ENCODE measurements at regions not wholly inside any gene's neighbourhood (a gene's known extent, or its start where the extent isn't known, plus 50 kb on each side); places are given as distances from the start of the nearest gene placed in this dataset.

GRCh38 chr5:4246447-4246846 lies 650.8 kb downstream of the IRX1 start:
- TF ChIP-seq, protein P1, sequence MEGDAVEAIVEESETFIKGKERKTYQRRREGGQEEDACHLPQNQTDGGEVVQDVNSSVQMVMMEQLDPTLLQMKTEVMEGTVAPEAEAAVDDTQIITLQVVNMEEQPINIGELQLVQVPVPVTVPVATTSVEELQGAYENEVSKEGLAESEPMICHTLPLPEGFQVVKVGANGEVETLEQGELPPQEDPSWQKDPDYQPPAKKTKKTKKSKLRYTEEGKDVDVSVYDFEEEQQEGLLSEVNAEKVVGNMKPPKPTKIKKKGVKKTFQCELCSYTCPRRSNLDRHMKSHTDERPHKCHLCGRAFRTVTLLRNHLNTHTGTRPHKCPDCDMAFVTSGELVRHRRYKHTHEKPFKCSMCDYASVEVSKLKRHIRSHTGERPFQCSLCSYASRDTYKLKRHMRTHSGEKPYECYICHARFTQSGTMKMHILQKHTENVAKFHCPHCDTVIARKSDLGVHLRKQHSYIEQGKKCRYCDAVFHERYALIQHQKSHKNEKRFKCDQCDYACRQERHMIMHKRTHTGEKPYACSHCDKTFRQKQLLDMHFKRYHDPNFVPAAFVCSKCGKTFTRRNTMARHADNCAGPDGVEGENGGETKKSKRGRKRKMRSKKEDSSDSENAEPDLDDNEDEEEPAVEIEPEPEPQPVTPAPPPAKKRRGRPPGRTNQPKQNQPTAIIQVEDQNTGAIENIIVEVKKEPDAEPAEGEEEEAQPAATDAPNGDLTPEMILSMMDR (IDR thresholded peaks at IDR 0.05), result no peak
- TF ChIP-seq POLR2A (IDR thresholded peaks at IDR 0.05), result no peak

All from thyroid gland (tissue), 4 donors.